Mesodermal cell (in vitro differentiated cells): ENCODE measurements at regions not wholly inside any gene's neighbourhood (a gene's known extent, or its start where the extent isn't known, plus 50 kb on each side); places are given as distances from the start of the nearest gene placed in this dataset.

Experiments used
- H3K27ac ChIP-seq: 2 replicates; pipeline ENCODE4 v1.7.0; 2013; ENCODE audit warnings: mild to moderate bottlenecking, low read depth, low read length, moderate library complexity; ENCODE audit not compliant: severe bottlenecking
- H3K36me3 ChIP-seq: 2 replicates; pipeline ENCODE4 v1.7.1; 2013; ENCODE audit warnings: mild to moderate bottlenecking, low read length, moderate library complexity; ENCODE audit not compliant: control insufficient read depth, insufficient read depth
- H3K4me1 ChIP-seq: one replicate; pipeline ENCODE4 v1.7.1; 2013; ENCODE audit warnings: mild to moderate bottlenecking, low read length; ENCODE audit not compliant: insufficient read depth, control insufficient read depth, poor library complexity, severe bottlenecking
- H3K4me3 ChIP-seq: 2 replicates; pipeline ENCODE4 v1.7.0; 2013; ENCODE audit warnings: low read length, control low read depth, mild to moderate bottlenecking; ENCODE audit not compliant: insufficient read depth, poor library complexity, severe bottlenecking; ENCODE audit errors: extremely low read depth
- H3K9me3 ChIP-seq: 2 replicates; pipeline ENCODE4 v1.7.1; 2013; ENCODE audit warnings: mild to moderate bottlenecking, low read length, moderate library complexity; ENCODE audit not compliant: control insufficient read depth
- WGBS, 2 experiments: methylation state at CpG; one replicate each; pipeline ENCODE4 v1.1.5; 2013; ENCODE audit warnings: missing lambda C conversion rate in 2 of 2; ENCODE audit not compliant: insufficient coverage in 2 of 2; 5-methylcytosine and 5-hydroxymethylcytosine counted together

DNA sequence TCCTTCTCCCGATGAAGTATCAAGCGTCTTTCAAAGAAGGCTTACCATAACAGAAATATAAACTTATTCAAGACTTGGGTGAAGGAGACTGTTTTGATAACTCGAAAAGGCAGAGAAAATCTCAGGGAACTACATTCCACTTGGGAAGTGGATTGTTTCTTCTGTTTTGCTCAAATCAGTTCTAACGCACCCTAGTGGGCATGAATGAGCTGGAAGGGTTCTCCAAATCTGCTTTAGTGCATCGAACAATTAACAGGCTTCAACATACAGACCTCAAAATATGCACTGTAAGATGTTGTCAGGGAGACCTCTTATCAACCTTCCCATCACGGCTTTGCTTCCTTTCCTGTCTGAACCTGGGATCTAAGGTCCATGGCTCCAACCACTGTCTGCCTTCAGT lies 392.5 kb downstream of the CD83 start:
- WGBS, 2 experiments, result 85 to 98% methylated on average over 2 to 3 of the region's 6 CpGs
- H3K9me3 ChIP-seq, result no peaks in the 10 kb centered on the region
- H3K4me1 ChIP-seq, result no peaks in the 10 kb centered on the region
- H3K27ac ChIP-seq, result no peak overlapping the region
- no peaks in the 10 kb centered on the region for H3K36me3 ChIP-seq
- H3K4me3 ChIP-seq, result no peak overlapping the region

GRCh38 chr6:14511061-14511586 lies 393.6 kb downstream of the CD83 start:
- no peak overlapping the region for H3K4me3 ChIP-seq
- H3K27ac ChIP-seq, result no peak overlapping the region
- 80 to 100% methylated on average over 1 of the region's 2 CpGs for WGBS, 2 experiments
- H3K36me3 ChIP-seq, result no peaks in the 10 kb centered on the region
- H3K4me1 ChIP-seq, result no peaks in the 10 kb centered on the region
- H3K9me3 ChIP-seq, result no peaks in the 10 kb centered on the region

- Histone ChIP-seq H3K36me3 (no peaks in the 10 kb centered on the region), H3K27ac (no peak overlapping the region), H3K4me1 (no peaks in the 10 kb centered on the region), H3K4me3 (no peak overlapping the region), H3K9me3 (no peaks in the 10 kb centered on the region)
- WGBS, 2 experiments, result 70% methylated on average over 1 of the region's 3 CpGs; no CpG with 5 or more reads in 1 of the 2 experiments
Measured at GRCh38 chr6:14512246-14512645, 394.7 kb downstream of the CD83 start.

GRCh38 chr6:14513496-14514393 lies 396.2 kb downstream of the CD83 start:
- no peaks in the 10 kb centered on the region for H3K4me1 ChIP-seq
- no peak overlapping the region for H3K27ac ChIP-seq
- no peaks in the 10 kb centered on the region for H3K36me3 ChIP-seq
- H3K4me3 ChIP-seq, result no peak overlapping the region
- no peaks in the 10 kb centered on the region for H3K9me3 ChIP-seq
- 57 to 89% methylated on average over 1 to 2 of the region's 7 CpGs for WGBS, 2 experiments

DNA sequence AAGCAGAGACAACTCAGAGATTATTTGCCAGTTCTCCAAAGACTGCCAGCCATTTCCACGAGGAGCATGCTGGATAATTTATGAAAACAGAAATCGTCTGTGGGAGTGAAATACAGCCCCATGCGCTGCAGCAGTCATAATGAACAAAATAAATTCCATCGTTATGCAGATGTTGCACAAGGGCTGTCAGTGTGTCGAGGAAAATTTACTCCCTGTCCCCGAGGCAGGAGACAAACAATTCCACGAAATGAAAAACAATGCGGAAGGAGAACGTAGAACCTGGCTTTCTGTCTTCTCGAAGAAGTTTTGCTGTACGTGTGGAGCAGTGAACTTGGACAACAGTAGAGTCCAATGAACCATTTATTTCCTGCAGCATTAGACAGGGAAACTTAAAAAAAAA lies 399.4 kb downstream of the CD83 start:
- 90 to 94% methylated on average over 8 to 11 of the region's 11 CpGs for WGBS, 2 experiments
- no peaks in the 10 kb centered on the region for H3K9me3 ChIP-seq
- H3K4me3 ChIP-seq, result no peak overlapping the region
- no peaks in the 10 kb centered on the region for H3K4me1 ChIP-seq
- H3K36me3 ChIP-seq, result no peaks in the 10 kb centered on the region
- H3K27ac ChIP-seq, result no peak overlapping the region

DNA sequence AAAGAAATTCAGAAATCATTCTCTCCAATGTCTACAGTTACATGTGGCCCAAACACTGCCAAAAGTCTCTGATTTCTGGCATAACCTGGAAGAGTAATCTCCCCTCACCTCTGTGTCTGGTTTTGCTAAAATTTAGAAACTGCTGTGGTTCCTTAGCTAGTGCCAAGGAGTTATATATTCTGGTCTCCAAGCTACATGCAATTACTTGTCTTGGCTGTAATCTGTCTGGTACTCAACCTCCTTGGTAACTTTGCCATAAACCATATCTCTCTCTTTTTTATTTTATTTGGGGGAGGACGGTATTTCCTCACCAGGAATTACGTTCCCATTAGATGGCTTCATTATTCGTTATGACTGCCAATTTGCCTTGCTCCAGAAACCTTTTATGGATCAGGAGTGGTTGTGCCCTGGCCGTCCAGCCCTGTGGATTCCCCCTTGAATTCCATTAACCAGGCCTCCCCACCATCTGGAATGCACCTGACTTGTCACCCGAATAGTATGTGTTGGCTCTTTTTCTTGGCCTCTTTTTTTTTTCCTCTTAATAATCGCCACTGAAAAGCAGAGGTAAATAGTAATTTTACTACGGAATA lies 400.0 kb downstream of the CD83 start:
- H3K9me3 ChIP-seq, result no peaks in the 10 kb centered on the region
- no peak overlapping the region for H3K27ac ChIP-seq
- no peak overlapping the region for H3K4me3 ChIP-seq
- no peaks in the 10 kb centered on the region for H3K36me3 ChIP-seq
- H3K4me1 ChIP-seq, result no peaks in the 10 kb centered on the region
- 82 to 100% methylated on average over 3 of the region's 7 CpGs for WGBS, 2 experiments

DNA sequence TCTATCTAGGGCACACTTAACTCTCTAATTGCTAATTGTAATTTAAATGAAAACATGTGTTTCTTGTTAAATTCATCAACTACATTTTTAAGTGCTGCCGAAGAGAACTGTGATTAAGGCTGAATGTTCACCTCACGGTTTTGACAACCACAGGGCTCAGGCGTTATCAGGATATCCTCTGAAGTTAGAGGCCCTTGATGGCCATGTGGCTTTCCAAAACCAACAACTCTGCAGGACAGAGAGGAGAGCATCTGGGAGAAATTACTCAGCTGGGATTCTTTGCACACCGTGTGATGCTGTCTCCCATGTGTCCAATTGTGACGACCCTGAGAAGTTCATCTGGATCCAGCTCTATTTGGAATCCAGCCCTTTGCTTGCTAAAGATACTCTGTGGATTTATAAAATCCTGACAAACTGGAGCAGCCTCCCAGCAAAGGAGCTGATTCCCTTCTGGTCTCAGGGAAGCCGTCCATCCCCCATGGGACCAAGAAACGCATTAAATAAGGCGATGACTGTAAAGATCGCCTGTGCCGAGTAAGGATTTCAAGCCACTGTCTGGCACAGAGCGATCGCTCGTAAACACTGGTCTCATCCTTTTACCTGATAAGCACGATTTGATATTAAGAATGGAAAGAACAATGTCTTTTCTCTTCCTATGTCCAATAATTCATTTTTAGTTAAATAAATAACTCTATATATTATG lies 401.1 kb downstream of the CD83 start:
- Histone ChIP-seq H3K27ac (no peak overlapping the region), H3K4me1 (no peaks in the 10 kb centered on the region), H3K9me3 (no peaks in the 10 kb centered on the region), H3K4me3 (no peak overlapping the region), H3K36me3 (no peaks in the 10 kb centered on the region)
- 77 to 86% methylated on average over 10 to 11 of the region's 14 CpGs for WGBS, 2 experiments

DNA sequence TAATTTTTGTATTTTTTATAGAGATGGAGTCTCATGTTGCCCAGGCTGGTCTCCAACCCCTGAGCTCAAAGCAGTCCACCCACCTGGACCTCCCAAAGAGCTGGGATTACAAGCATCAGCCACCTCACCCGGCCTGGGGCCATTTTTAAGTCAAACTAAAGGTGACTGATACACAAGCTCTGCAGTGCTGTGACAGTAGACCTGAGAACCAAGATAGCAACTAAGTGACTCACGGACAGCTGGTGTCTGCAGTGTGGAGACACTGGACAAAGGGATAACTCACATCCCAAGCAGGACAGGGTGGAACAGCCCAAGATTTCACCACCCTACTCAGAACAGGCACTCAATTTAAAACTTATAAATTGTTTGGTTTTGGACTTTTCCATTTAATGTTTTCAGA lies 402.5 kb downstream of the CD83 start:
- no peaks in the 10 kb centered on the region for H3K4me1 ChIP-seq
- H3K36me3 ChIP-seq, result no peaks in the 10 kb centered on the region
- no peak overlapping the region for H3K27ac ChIP-seq
- 75 to 100% methylated on average over 1 to 2 of the region's 2 CpGs for WGBS, 2 experiments
- no peaks in the 10 kb centered on the region for H3K9me3 ChIP-seq
- H3K4me3 ChIP-seq, result no peak overlapping the region

GRCh38 chr6:14520536-14520935 lies 403.0 kb downstream of the CD83 start:
- 86 to 100% methylated on average over 1 to 2 of the region's 2 CpGs for WGBS, 2 experiments
- Histone ChIP-seq H3K4me1 (no peaks in the 10 kb centered on the region), H3K27ac (no peak overlapping the region), H3K9me3 (no peaks in the 10 kb centered on the region), H3K36me3 (no peaks in the 10 kb centered on the region), H3K4me3 (no peak overlapping the region)

DNA sequence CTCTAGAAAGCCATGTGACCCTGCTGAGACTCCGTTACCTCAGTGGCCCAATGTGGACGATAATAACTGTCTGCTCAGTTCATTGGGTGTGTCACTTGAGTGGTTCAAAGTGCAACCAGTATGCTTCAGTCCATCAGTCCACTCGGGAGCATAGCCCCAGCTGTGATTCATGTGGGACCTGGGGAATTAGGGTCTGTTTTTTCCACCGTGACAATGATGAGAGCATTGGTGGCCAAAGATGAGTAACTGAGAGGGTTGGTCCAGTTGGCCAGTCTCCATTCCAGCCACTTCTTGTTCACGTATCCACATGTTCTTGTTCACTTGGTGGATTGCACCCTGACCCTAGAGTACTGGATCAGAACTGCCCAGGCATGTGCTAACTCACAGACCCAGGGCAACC lies 403.6 kb downstream of the CD83 start:
- WGBS, 2 experiments, result 90 to 91% methylated on average over 4 to 5 of the region's 5 CpGs

More for the DNA sequence above, 403.6 kb downstream of the CD83 start:
- Histone ChIP-seq H3K4me1 (no peaks in the 10 kb centered on the region), H3K9me3 (no peaks in the 10 kb centered on the region), H3K36me3 (no peaks in the 10 kb centered on the region), H3K27ac (no peak overlapping the region), H3K4me3 (no peak overlapping the region)
